Fibroblast of lung (primary cell): ENCODE measurements at regions not wholly inside any gene's neighbourhood (a gene's known extent, or its start where the extent isn't known, plus 50 kb on each side); places are given as distances from the start of the nearest gene placed in this dataset.

Experiments
- EZH2 ChIP-seq: IDR thresholded peaks from 2 replicates; pipeline ENCODE4 v1.5.1; 2012; ENCODE audit warnings: low read length, control low read depth, mild to moderate bottlenecking; ENCODE audit errors: missing control alignments
- TF ChIP-seq, protein P1 (sequence below), 2 donors: IDR thresholded peaks in 1 of 2; conservative IDR thresholded peaks in 1 of 2; 1 replicate in 1 of 2; 2 replicates in 1 of 2; pipeline ENCODE4 v1.5.1; 2011 to 2012; ENCODE audit warnings: low read length in 2 of 2, control low read depth in 1 of 2, inconsistent platforms in 1 of 2, low read depth in 1 of 2, mild to moderate bottlenecking in 1 of 2

DNA sequence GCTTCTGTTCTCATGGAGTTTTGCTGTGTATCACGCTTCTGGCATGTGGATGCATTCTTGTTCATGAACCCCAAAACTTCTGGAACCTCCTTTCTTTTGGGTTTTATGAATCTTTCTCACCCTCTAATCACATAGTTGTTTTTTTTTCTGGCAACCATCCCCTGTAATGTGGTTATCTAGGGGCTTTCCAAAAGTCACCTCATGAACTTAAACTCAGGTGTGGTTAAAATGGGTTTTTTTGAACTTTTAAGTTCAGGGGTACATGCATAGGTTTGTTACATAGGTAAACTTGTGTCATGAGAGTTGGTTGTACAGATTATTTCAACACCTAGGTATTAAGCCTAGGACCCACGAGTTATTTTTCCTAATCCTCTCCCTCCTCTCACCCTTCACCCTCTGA is 1099.4 kb upstream of the SLIT2 start:
- TF ChIP-seq EZH2 = no peak
- TF ChIP-seq, protein P1, sequence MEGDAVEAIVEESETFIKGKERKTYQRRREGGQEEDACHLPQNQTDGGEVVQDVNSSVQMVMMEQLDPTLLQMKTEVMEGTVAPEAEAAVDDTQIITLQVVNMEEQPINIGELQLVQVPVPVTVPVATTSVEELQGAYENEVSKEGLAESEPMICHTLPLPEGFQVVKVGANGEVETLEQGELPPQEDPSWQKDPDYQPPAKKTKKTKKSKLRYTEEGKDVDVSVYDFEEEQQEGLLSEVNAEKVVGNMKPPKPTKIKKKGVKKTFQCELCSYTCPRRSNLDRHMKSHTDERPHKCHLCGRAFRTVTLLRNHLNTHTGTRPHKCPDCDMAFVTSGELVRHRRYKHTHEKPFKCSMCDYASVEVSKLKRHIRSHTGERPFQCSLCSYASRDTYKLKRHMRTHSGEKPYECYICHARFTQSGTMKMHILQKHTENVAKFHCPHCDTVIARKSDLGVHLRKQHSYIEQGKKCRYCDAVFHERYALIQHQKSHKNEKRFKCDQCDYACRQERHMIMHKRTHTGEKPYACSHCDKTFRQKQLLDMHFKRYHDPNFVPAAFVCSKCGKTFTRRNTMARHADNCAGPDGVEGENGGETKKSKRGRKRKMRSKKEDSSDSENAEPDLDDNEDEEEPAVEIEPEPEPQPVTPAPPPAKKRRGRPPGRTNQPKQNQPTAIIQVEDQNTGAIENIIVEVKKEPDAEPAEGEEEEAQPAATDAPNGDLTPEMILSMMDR (conservative IDR thresholded peaks at IDR 0.05 in 1 of 2, IDR thresholded peaks at IDR 0.05 in 1 of 2; ENCODE audit: low read depth in 1 of 2, low read length in 2 of 2) = no peak
